Right lobe of liver (tissue), 6 donors: ENCODE measurements at regions not wholly inside any gene's neighbourhood (a gene's known extent, or its start where the extent isn't known, plus 50 kb on each side); places are given as distances from the start of the nearest gene placed in this dataset.

Source experiments
- ATAC-seq, 4 donors: fragments of 200-7000 bp; cut with Tn5 transposase; one replicate each; pipeline ENCODE4 v1.9.1; 2020; ENCODE audit warnings: mild to moderate bottlenecking in 4 of 4, moderate library complexity in 4 of 4
- DNase-seq, 3 donors: peaks; one replicate each; pipeline ENCODE4 v3.0.0-alpha.2; 2020
- H3K27ac ChIP-seq, 3 donors: fragments of 200-600 bp; one replicate each; pipeline ENCODE4 v1.8.0; 2022
- H3K27me3 ChIP-seq, 2 donors: fragments of 200-600 bp; one replicate each; pipeline ENCODE4 v1.8.0; 2022
- H3K36me3 ChIP-seq, 4 donors: fragments of 200-600 bp; sonication (generic) in 1 of 4; one replicate each; pipeline versions ENCODE4 v1.5.1 to v1.8.0; 2017 to 2022; ENCODE audit warnings: control low read depth in 1 of 4
- H3K4me1 ChIP-seq, 4 donors: fragments of 200-600 bp; sonication (generic) in 1 of 4; one replicate each; pipeline versions ENCODE4 v1.5.1 to v1.8.0; 2017 to 2022; ENCODE audit warnings: control low read depth in 1 of 4
- H3K4me3 ChIP-seq, 3 donors: fragments of 200-600 bp; one replicate each; pipeline ENCODE4 v1.8.0; 2022
- H3K9me3 ChIP-seq, 4 donors: fragments of 200-600 bp; sonication (generic) in 1 of 4; one replicate each; pipeline versions ENCODE4 v1.5.1 to v1.8.0; 2017 to 2022; ENCODE audit warnings: control low read depth in 1 of 4
- POLR2A ChIP-seq: fragments of 450-650 bp; IDR thresholded peaks from one replicate; pipeline ENCODE4 v1.6.1; 2017; ENCODE audit warnings: antibody characterized with exemption, mild to moderate bottlenecking
- WGBS: methylation state at CpG from one replicate; pipeline ENCODE4 v1.1.6; 2018; ENCODE audit warnings: low coverage, low lambda C conversion rate; ENCODE audit not compliant: insufficient coverage; ENCODE audit errors: missing lambda C conversion rate; 5-methylcytosine and 5-hydroxymethylcytosine counted together
- intact Hi-C, 2 donors: fragments of 100-400 bp; cut with DNase I; formaldehyde crosslinking; loops; one replicate each; pipeline versions ENCODE4 v1.11.2 to v1.14.1; 2022
- TF ChIP-seq, protein P1 (sequence below), 4 donors: fragments of 200-600 bp in 3 of 4; fragments of 450-650 bp in 1 of 4; IDR thresholded peaks; one replicate each; pipeline versions ENCODE4 v1.5.1 to v1.8.0; 2016 to 2022; ENCODE audit warnings: antibody characterized with exemption in 4 of 4, mild to moderate bottlenecking in 2 of 4
- donor health status: DM: no; HTN: yes; CAD: no.
- donor health status: DM: no; HTN: no; CAD: no.
- donor health status: DM: no; HTN: no; CAD: no.
- donor health status: DM: no; HTN: yes; CAD: no.
- donor health status: DM: no; HTN: yes; CAD: no.

DNA sequence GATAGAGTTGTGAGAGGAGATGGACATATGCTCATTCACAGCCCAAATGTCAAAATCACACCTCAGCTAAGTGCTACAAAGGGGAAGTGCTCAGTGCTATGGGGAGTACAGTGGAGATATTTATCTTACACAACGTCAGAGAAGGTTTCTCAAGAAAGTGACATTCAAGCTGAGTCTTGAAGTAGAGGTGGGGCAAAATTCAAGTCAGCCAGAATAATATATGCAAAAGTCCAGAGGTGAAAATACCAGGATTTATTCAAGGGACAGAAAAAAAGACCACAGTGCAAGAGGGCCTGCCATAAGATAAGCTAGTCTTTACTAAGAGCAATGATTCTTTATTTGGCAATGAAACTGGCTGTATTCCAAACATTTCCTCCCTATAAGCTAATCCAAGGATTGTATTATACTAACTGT, 327.8 kb upstream of the PIK3R1 start:
- intact Hi-C loops = no loop called here
- Histone ChIP-seq H3K27ac (no peak overlapping the region), H3K4me3 (no peak overlapping the region), H3K27me3 (no peaks in the 10 kb centered on the region), H3K4me1 (no peaks in the 10 kb centered on the region), H3K9me3 (no peaks in the 10 kb centered on the region), H3K36me3 (no peaks in the 10 kb centered on the region)
- no peak for DNase-seq
- 67% methylated on average over 1 of the region's 1 CpG for WGBS
- TF ChIP-seq, protein P1, sequence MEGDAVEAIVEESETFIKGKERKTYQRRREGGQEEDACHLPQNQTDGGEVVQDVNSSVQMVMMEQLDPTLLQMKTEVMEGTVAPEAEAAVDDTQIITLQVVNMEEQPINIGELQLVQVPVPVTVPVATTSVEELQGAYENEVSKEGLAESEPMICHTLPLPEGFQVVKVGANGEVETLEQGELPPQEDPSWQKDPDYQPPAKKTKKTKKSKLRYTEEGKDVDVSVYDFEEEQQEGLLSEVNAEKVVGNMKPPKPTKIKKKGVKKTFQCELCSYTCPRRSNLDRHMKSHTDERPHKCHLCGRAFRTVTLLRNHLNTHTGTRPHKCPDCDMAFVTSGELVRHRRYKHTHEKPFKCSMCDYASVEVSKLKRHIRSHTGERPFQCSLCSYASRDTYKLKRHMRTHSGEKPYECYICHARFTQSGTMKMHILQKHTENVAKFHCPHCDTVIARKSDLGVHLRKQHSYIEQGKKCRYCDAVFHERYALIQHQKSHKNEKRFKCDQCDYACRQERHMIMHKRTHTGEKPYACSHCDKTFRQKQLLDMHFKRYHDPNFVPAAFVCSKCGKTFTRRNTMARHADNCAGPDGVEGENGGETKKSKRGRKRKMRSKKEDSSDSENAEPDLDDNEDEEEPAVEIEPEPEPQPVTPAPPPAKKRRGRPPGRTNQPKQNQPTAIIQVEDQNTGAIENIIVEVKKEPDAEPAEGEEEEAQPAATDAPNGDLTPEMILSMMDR (IDR thresholded peaks at IDR 0.05) = no peak
- no peak for TF ChIP-seq POLR2A
- no peak for ATAC-seq

DNA sequence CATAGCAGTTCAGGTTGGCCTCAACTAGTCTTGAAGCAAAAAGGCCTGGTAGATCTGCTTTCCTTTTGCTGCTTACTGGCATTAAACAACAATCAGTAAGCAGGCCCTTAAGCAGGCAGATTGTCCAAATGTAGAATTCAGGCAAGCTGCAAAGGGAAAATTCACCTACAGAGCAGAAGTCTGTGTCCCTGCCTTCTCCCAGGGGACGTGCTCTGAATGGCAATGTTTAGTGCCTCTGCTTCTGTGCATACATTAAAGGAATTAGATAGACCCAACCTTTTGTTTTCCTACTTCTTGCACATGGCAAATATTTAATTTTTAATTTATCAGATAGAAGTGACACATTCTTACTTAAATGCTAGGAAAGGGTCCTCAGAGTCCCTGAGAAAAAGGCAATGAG, 328.8 kb upstream of the PIK3R1 start:
- intact Hi-C loops = no loop called here
- no peak for DNase-seq
- Histone ChIP-seq H3K27ac (no peak overlapping the region), H3K4me3 (no peak overlapping the region), H3K36me3 (no peaks in the 10 kb centered on the region), H3K9me3 (no peaks in the 10 kb centered on the region), H3K4me1 (no peaks in the 10 kb centered on the region), H3K27me3 (no peaks in the 10 kb centered on the region)
- 31% methylated on average over 1 of the region's 1 CpG for WGBS
- no peak for TF ChIP-seq POLR2A
- TF ChIP-seq, protein P1 (IDR thresholded peaks at IDR 0.05) = no peak
- ATAC-seq = no peak

DNA sequence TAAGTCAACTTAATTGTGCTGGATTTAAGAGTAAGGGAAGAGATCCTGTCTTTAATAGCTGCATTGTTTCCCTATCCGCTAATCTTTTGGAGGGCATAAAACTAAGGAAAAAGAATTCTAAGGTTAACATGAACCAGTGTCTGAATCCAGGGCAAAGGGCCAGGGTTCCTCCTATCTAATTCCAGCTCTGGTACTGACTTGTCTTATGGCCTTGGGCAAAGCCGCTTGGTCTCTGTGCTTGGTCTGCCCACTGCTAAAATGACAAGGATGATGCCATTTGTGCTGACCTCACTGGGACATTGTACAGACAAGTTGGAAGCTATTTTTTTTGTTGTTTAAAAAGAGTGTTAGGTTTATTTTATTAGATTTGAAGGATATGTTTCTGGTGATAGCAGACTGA, 334.7 kb upstream of the PIK3R1 start:
- WGBS = 92% methylated on average over 2 of the region's 2 CpGs
- Histone ChIP-seq H3K4me1 (no peaks in the 10 kb centered on the region), H3K36me3 (no peaks in the 10 kb centered on the region), H3K9me3 (no peaks in the 10 kb centered on the region), H3K27me3 (no peaks in the 10 kb centered on the region), H3K27ac (no peak overlapping the region), H3K4me3 (no peak overlapping the region)
- DNase-seq (no peak), ATAC-seq (no peak)
- intact Hi-C loops = no loop called here
- TF ChIP-seq, protein P1 (IDR thresholded peaks at IDR 0.05) = no peak
- no peak for TF ChIP-seq POLR2A

DNA sequence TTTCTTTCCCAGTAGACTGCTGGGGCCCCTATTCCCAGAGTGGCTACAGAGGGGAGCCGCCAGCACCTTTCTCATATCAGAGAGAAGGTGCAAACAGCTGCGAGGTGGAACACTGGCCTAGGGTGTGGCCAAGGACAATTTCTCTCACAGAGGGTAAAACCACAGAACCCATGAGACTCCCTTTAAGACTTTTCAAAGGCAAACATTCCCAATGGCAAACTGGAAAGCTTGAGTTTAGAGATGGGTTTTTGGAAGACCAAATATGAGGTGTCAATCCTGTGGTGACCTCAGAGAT, 335.1 kb upstream of the PIK3R1 start:
- 87% methylated on average over 2 of the region's 2 CpGs for WGBS
- no peak for ATAC-seq

More for the DNA sequence above, 335.1 kb upstream of the PIK3R1 start:
- no peaks in the 10 kb centered on the region for H3K36me3 ChIP-seq
- TF ChIP-seq POLR2A = no peak
- TF ChIP-seq, protein P1 (IDR thresholded peaks at IDR 0.05) = no peak
- DNase-seq = no peak
- intact Hi-C loops = no loop called here
- no peak overlapping the region for H3K27ac ChIP-seq
- no peaks in the 10 kb centered on the region for H3K4me1 ChIP-seq
- no peak overlapping the region for H3K4me3 ChIP-seq
- H3K9me3 ChIP-seq = no peaks in the 10 kb centered on the region
- no peaks in the 10 kb centered on the region for H3K27me3 ChIP-seq
